Effector memory CD8-positive, alpha-beta T cell (primary cell): ENCODE measurements at regions not wholly inside any gene's neighbourhood (a gene's known extent, or its start where the extent isn't known, plus 50 kb on each side); places are given as distances from the start of the nearest gene placed in this dataset.

Experiments used
- ATAC-seq: fragments of 150-1000 bp; cut with Tn5 transposase; replicated peaks from 2 replicates; pipeline ENCODE4 v1.10.0; 2021; ENCODE audit warnings: mild to moderate bottlenecking, moderate library complexity
- DNase-seq, 3 experiments: peaks; one replicate each; pipeline ENCODE4 v3.0.0; 2021
- H3K27ac Mint-ChIP-seq, 2 donors: one replicate each; pipeline ENCODE4 v1.8.0; 2022; ENCODE audit warnings: mild to moderate bottlenecking in 2 of 2, mixed read lengths in 2 of 2, moderate library complexity in 2 of 2
- H3K27me3 Mint-ChIP-seq, 2 donors: one replicate each; pipeline ENCODE4 v1.8.0; 2022; ENCODE audit warnings: mixed read lengths in 2 of 2
- H3K36me3 Mint-ChIP-seq: one replicate; pipeline ENCODE4 v1.8.0; 2022; ENCODE audit warnings: mild to moderate bottlenecking, moderate library complexity, mixed read lengths; ENCODE audit not compliant: insufficient read depth
- H3K4me1 Mint-ChIP-seq, 2 donors: one replicate each; pipeline ENCODE4 v1.8.0; 2022; ENCODE audit warnings: low read depth in 2 of 2, mixed read lengths in 2 of 2
- H3K4me3 Mint-ChIP-seq, 2 donors: one replicate each; pipeline ENCODE4 v1.8.0; 2022; ENCODE audit warnings: mild to moderate bottlenecking in 2 of 2, mixed read lengths in 2 of 2, moderate library complexity in 2 of 2
- H3K9me3 Mint-ChIP-seq, 2 donors: one replicate each; pipeline ENCODE4 v1.8.0; 2022; ENCODE audit warnings: mixed read lengths in 2 of 2

GRCh38 chr2:194103941-194104659 lies 1552.9 kb upstream of the SLC39A10 start:
- no peaks in the 10 kb centered on the region for H3K9me3 Mint-ChIP-seq
- no peak for ATAC-seq
- no peaks in the 10 kb centered on the region for H3K36me3 Mint-ChIP-seq
- H3K4me3 Mint-ChIP-seq, result no peak overlapping the region
- no peak for DNase-seq
- H3K4me1 Mint-ChIP-seq, result no peaks in the 10 kb centered on the region
- no peak overlapping the region for H3K27ac Mint-ChIP-seq
- no peaks in the 10 kb centered on the region for H3K27me3 Mint-ChIP-seq

- no peaks in the 10 kb centered on the region for H3K9me3 Mint-ChIP-seq
- no peak for ATAC-seq
- no peak overlapping the region for H3K27ac Mint-ChIP-seq
- no peaks in the 10 kb centered on the region for H3K4me1 Mint-ChIP-seq
- H3K4me3 Mint-ChIP-seq, result no peak overlapping the region
- no peaks in the 10 kb centered on the region for H3K36me3 Mint-ChIP-seq
- DNase-seq, result no peak
- no peaks in the 10 kb centered on the region for H3K27me3 Mint-ChIP-seq
Measured at GRCh38 chr2:194102546-194102945, 1554.5 kb upstream of the SLC39A10 start.

GRCh38 chr2:194100201-194100600 lies 1556.8 kb upstream of the SLC39A10 start:
- Mint-ChIP-seq H3K27ac (no peak overlapping the region), H3K27me3 (no peaks in the 10 kb centered on the region), H3K36me3 (no peaks in the 10 kb centered on the region), H3K4me1 (no peaks in the 10 kb centered on the region), H3K4me3 (no peak overlapping the region), H3K9me3 (no peaks in the 10 kb centered on the region)
- ATAC-seq, result no peak
- no peak for DNase-seq

- H3K27ac Mint-ChIP-seq, result no peak overlapping the region
- H3K4me3 Mint-ChIP-seq, result no peak overlapping the region
- DNase-seq (no peak), ATAC-seq (no peak)
- no peaks in the 10 kb centered on the region for H3K4me1 Mint-ChIP-seq
- H3K27me3 Mint-ChIP-seq, result no peaks in the 10 kb centered on the region
- no peaks in the 10 kb centered on the region for H3K9me3 Mint-ChIP-seq
- H3K36me3 Mint-ChIP-seq, result no peaks in the 10 kb centered on the region
Measured at GRCh38 chr2:194096402-194096801, 1560.6 kb upstream of the SLC39A10 start.

GRCh38 chr2:194095359-194095758 lies 1561.7 kb upstream of the SLC39A10 start:
- Mint-ChIP-seq H3K27me3 (no peaks in the 10 kb centered on the region), H3K27ac (no peak overlapping the region), H3K4me3 (no peak overlapping the region), H3K4me1 (no peaks in the 10 kb centered on the region), H3K9me3 (no peaks in the 10 kb centered on the region), H3K36me3 (no peaks in the 10 kb centered on the region)
- ATAC-seq, result no peak
- DNase-seq, result no peak

GRCh38 chr2:194090251-194090905 lies 1566.6 kb upstream of the SLC39A10 start:
- DNase-seq (no peak), ATAC-seq (no peak)
- no peaks in the 10 kb centered on the region for H3K4me1 Mint-ChIP-seq
- H3K27ac Mint-ChIP-seq, result no peak overlapping the region
- no peaks in the 10 kb centered on the region for H3K27me3 Mint-ChIP-seq
- no peaks in the 10 kb centered on the region for H3K36me3 Mint-ChIP-seq
- no peak overlapping the region for H3K4me3 Mint-ChIP-seq
- peaks cover 0 to 2% of the 10 kb centered on the region in 2 donors for H3K9me3 Mint-ChIP-seq

- H3K36me3 Mint-ChIP-seq, result no peaks in the 10 kb centered on the region
- peaks cover 0 to 5% of the 10 kb centered on the region in 2 donors for H3K9me3 Mint-ChIP-seq
- DNase-seq, result no peak
- H3K4me3 Mint-ChIP-seq, result no peak overlapping the region
- no peak for ATAC-seq
- H3K27me3 Mint-ChIP-seq, result no peaks in the 10 kb centered on the region
- H3K4me1 Mint-ChIP-seq, result no peaks in the 10 kb centered on the region
- no peak overlapping the region for H3K27ac Mint-ChIP-seq
Measured at GRCh38 chr2:194087089-194087958, 1569.7 kb upstream of the SLC39A10 start.

- DNase-seq, result no peak
- Mint-ChIP-seq H3K9me3 (peaks cover 0 to 5% of the 10 kb centered on the region in 2 donors), H3K4me1 (no peaks in the 10 kb centered on the region), H3K27me3 (no peaks in the 10 kb centered on the region), H3K27ac (no peak overlapping the region), H3K36me3 (no peaks in the 10 kb centered on the region), H3K4me3 (no peak overlapping the region)
- ATAC-seq, result no peak
Measured at GRCh38 chr2:194086129-194086528, 1570.9 kb upstream of the SLC39A10 start.

GRCh38 chr2:194079989-194080388 lies 1577.0 kb upstream of the SLC39A10 start:
- H3K4me1 Mint-ChIP-seq, result no peaks in the 10 kb centered on the region
- H3K36me3 Mint-ChIP-seq, result no peaks in the 10 kb centered on the region
- H3K4me3 Mint-ChIP-seq, result no peak overlapping the region
- H3K9me3 Mint-ChIP-seq, result peaks cover 0 to 2% of the 10 kb centered on the region in 2 donors
- no peak overlapping the region for H3K27ac Mint-ChIP-seq
- DNase-seq (no peak), ATAC-seq (no peak)
- no peaks in the 10 kb centered on the region for H3K27me3 Mint-ChIP-seq

GRCh38 chr2:194077366-194077765 lies 1579.7 kb upstream of the SLC39A10 start:
- DNase-seq (no peak), ATAC-seq (no peak)
- Mint-ChIP-seq H3K27ac (no peak overlapping the region), H3K4me1 (no peaks in the 10 kb centered on the region), H3K27me3 (no peaks in the 10 kb centered on the region), H3K4me3 (no peak overlapping the region), H3K9me3 (peaks cover 2 to 7% of the 10 kb centered on the region in 2 donors), H3K36me3 (no peaks in the 10 kb centered on the region)

- Mint-ChIP-seq H3K27ac (no peak overlapping the region), H3K9me3 (peaks cover 2 to 8% of the 10 kb centered on the region in 2 donors), H3K4me1 (no peaks in the 10 kb centered on the region), H3K27me3 (no peaks in the 10 kb centered on the region), H3K36me3 (no peaks in the 10 kb centered on the region), H3K4me3 (no peak overlapping the region)
- DNase-seq (no peak), ATAC-seq (no peak)
Measured at GRCh38 chr2:194062401-194062800, 1594.6 kb upstream of the SLC39A10 start.

GRCh38 chr2:194060269-194060668 lies 1596.8 kb upstream of the SLC39A10 start:
- Mint-ChIP-seq H3K27me3 (no peaks in the 10 kb centered on the region), H3K4me3 (no peak overlapping the region), H3K27ac (no peak overlapping the region), H3K36me3 (no peaks in the 10 kb centered on the region), H3K9me3 (peaks cover 2 to 8% of the 10 kb centered on the region in 2 donors), H3K4me1 (no peaks in the 10 kb centered on the region)
- ATAC-seq, result no peak
- DNase-seq, result no peak

GRCh38 chr2:194054313-194054712 lies 1602.7 kb upstream of the SLC39A10 start:
- Mint-ChIP-seq H3K4me3 (no peak overlapping the region), H3K27ac (no peak overlapping the region), H3K9me3 (no peaks in the 10 kb centered on the region), H3K36me3 (no peaks in the 10 kb centered on the region), H3K27me3 (no peaks in the 10 kb centered on the region), H3K4me1 (no peaks in the 10 kb centered on the region)
- ATAC-seq (no peak), DNase-seq (no peak)
